Astrocyte (in vitro differentiated cells and primary cell): ENCODE measurements at regions not wholly inside any gene's neighbourhood (a gene's known extent, or its start where the extent isn't known, plus 50 kb on each side); places are given as distances from the start of the nearest gene placed in this dataset.
A peak's percentile ranks its signal among the peaks of the same experiment; 100 is the strongest.

Experiments used
- DNase-seq: peaks from one replicate; pipeline ENCODE4 v3.0.0-alpha.2; 2010; ENCODE audit warnings: low read depth
- FAIRE-seq: peaks from 2 replicates; lab custom pipeline; 2011; peaks lifted over from hg19 to GRCh38; lab: Jason Lieb, UNC
- H2AFZ ChIP-seq: 2 replicates; pipeline ENCODE4 v1.6.0; 2012; ENCODE audit warnings: low read depth, low read length, inconsistent platforms
- H3K27ac ChIP-seq: 2 replicates; pipeline ENCODE4 v1.5.1; 2011; ENCODE audit warnings: low read depth, low read length, inconsistent platforms
- H3K27me3 ChIP-seq: 2 replicates; pipeline ENCODE4 v1.6.0; 2011; ENCODE audit warnings: low read length, inconsistent platforms; ENCODE audit not compliant: insufficient read depth
- H3K36me3 ChIP-seq: 2 replicates; pipeline ENCODE4 v1.5.1; 2011; ENCODE audit warnings: low read length, inconsistent platforms; ENCODE audit not compliant: insufficient read depth
- H3K4me1 ChIP-seq: 2 replicates; pipeline ENCODE4 v1.5.1; 2011; ENCODE audit warnings: low read length, inconsistent platforms; ENCODE audit not compliant: insufficient read depth
- H3K4me2 ChIP-seq: 2 replicates; pipeline ENCODE4 v1.6.0; 2012; ENCODE audit warnings: low read length, inconsistent platforms
- H3K4me3 ChIP-seq: 2 replicates; pipeline ENCODE4 v1.5.1; 2011; ENCODE audit warnings: low read depth, mild to moderate bottlenecking, low read length, inconsistent platforms; ENCODE audit not compliant: insufficient read depth
- H3K79me2 ChIP-seq: 2 replicates; pipeline ENCODE4 v1.6.0; 2012; ENCODE audit warnings: mild to moderate bottlenecking, low read length, inconsistent platforms; ENCODE audit not compliant: insufficient read depth
- H3K9ac ChIP-seq: 2 replicates; pipeline ENCODE4 v1.6.0; 2012; ENCODE audit warnings: mild to moderate bottlenecking, low read length, inconsistent platforms
- H3K9me3 ChIP-seq: 2 replicates; pipeline ENCODE4 v1.5.1; 2012; ENCODE audit warnings: low read depth, mild to moderate bottlenecking, low read length, inconsistent platforms; ENCODE audit not compliant: insufficient read depth
- H4K20me1 ChIP-seq: 2 replicates; pipeline ENCODE4 v1.6.0; 2012; ENCODE audit warnings: low read length, inconsistent platforms; ENCODE audit not compliant: insufficient read depth
- H3K27ac Mint-ChIP-seq: one replicate; pipeline ENCODE4 v1.8.0; 2021; ENCODE audit warnings: mild to moderate bottlenecking, mixed read lengths; ENCODE audit not compliant: unreplicated experiment
- H3K27me3 Mint-ChIP-seq: one replicate; pipeline ENCODE4 v1.8.0; 2021; ENCODE audit warnings: low read depth, mixed read lengths; ENCODE audit not compliant: unreplicated experiment
- H3K36me3 Mint-ChIP-seq: one replicate; pipeline ENCODE4 v1.8.0; 2021; ENCODE audit warnings: low read depth, mixed read lengths; ENCODE audit not compliant: unreplicated experiment
- H3K4me1 Mint-ChIP-seq: one replicate; pipeline ENCODE4 v1.8.0; 2021; ENCODE audit warnings: low read depth, mixed read lengths; ENCODE audit not compliant: unreplicated experiment
- H3K4me3 Mint-ChIP-seq: one replicate; pipeline ENCODE4 v1.8.0; 2021; ENCODE audit warnings: mild to moderate bottlenecking, moderate library complexity, mixed read lengths; ENCODE audit not compliant: unreplicated experiment
- H3K9me3 Mint-ChIP-seq: one replicate; pipeline ENCODE4 v1.8.0; 2021; ENCODE audit warnings: mild to moderate bottlenecking, mixed read lengths; ENCODE audit not compliant: unreplicated experiment
- EZH2 ChIP-seq: IDR thresholded peaks from 2 replicates; pipeline ENCODE4 v1.6.1; 2012; ENCODE audit warnings: mild to moderate bottlenecking, low read length, inconsistent platforms; ENCODE audit not compliant: insufficient read depth
- TF ChIP-seq, protein P1 (sequence below): IDR thresholded peaks from 2 replicates; pipeline ENCODE4 v1.5.1; 2011; ENCODE audit warnings: low read depth, mild to moderate bottlenecking, inconsistent platforms, low read length, moderate library complexity; ENCODE audit not compliant: insufficient read depth

GRCh38 chr3:14295037-14295436 lies 107.4 kb upstream of the SLC6A6 start:
- H3K4me3 ChIP-seq, result no peak overlapping the region
- H3K27me3 ChIP-seq, result peaks cover 32% of the 10 kb centered on the region
- no peak overlapping the region for H3K4me2 ChIP-seq
- peaks cover 6% of the 10 kb centered on the region for H3K4me1 ChIP-seq
- Mint-ChIP-seq H3K4me1 (peaks cover 16% of the 10 kb centered on the region), H3K27ac (no peak overlapping the region), H3K9me3 (no peaks in the 10 kb centered on the region), H3K4me3 (no peak overlapping the region), H3K27me3 (peaks cover 2% of the 10 kb centered on the region), H3K36me3 (no peaks in the 10 kb centered on the region)
- no peak overlapping the region for H2AFZ ChIP-seq
- no peak for TF ChIP-seq EZH2
- TF ChIP-seq, protein P1, sequence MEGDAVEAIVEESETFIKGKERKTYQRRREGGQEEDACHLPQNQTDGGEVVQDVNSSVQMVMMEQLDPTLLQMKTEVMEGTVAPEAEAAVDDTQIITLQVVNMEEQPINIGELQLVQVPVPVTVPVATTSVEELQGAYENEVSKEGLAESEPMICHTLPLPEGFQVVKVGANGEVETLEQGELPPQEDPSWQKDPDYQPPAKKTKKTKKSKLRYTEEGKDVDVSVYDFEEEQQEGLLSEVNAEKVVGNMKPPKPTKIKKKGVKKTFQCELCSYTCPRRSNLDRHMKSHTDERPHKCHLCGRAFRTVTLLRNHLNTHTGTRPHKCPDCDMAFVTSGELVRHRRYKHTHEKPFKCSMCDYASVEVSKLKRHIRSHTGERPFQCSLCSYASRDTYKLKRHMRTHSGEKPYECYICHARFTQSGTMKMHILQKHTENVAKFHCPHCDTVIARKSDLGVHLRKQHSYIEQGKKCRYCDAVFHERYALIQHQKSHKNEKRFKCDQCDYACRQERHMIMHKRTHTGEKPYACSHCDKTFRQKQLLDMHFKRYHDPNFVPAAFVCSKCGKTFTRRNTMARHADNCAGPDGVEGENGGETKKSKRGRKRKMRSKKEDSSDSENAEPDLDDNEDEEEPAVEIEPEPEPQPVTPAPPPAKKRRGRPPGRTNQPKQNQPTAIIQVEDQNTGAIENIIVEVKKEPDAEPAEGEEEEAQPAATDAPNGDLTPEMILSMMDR, result no peak
- H3K9ac ChIP-seq, result no peak overlapping the region
- H3K36me3 ChIP-seq, result no peaks in the 10 kb centered on the region
- DNase-seq (no peak), FAIRE-seq (no peak)
- H3K27ac ChIP-seq, result no peak overlapping the region
- H3K9me3 ChIP-seq, result no peaks in the 10 kb centered on the region
- H3K79me2 ChIP-seq, result no peaks in the 10 kb centered on the region
- H4K20me1 ChIP-seq, result no peaks in the 10 kb centered on the region

GRCh38 chr3:14295801-14296200 lies 106.6 kb upstream of the SLC6A6 start:
- Histone ChIP-seq H3K4me1 (peaks cover 3% of the 10 kb centered on the region), H3K9me3 (no peaks in the 10 kb centered on the region), H3K27me3 (peaks cover 34% of the 10 kb centered on the region), H3K4me2 (no peak overlapping the region), H3K79me2 (no peaks in the 10 kb centered on the region), H4K20me1 (no peaks in the 10 kb centered on the region), H3K27ac (no peak overlapping the region), H3K9ac (no peak overlapping the region), H3K4me3 (no peak overlapping the region), H2AFZ (no peak overlapping the region), H3K36me3 (no peaks in the 10 kb centered on the region)
- H3K4me1 Mint-ChIP-seq, result peaks cover 8% of the 10 kb centered on the region
- H3K4me3 Mint-ChIP-seq, result no peak overlapping the region
- TF ChIP-seq, protein P1, result no peak
- TF ChIP-seq EZH2, result no peak
- DNase-seq, result no peak
- H3K27me3 Mint-ChIP-seq, result peaks cover 4% of the 10 kb centered on the region
- no peaks in the 10 kb centered on the region for H3K36me3 Mint-ChIP-seq
- no peak overlapping the region for H3K27ac Mint-ChIP-seq
- no peak for FAIRE-seq
- H3K9me3 Mint-ChIP-seq, result no peaks in the 10 kb centered on the region

GRCh38 chr3:14297305-14297704 lies 105.1 kb upstream of the SLC6A6 start:
- H3K9me3 ChIP-seq, result no peaks in the 10 kb centered on the region
- H3K36me3 ChIP-seq, result no peaks in the 10 kb centered on the region
- no peaks in the 10 kb centered on the region for H3K36me3 Mint-ChIP-seq
- no peak for TF ChIP-seq EZH2
- TF ChIP-seq, protein P1, result no peak
- H3K4me1 Mint-ChIP-seq, result peaks cover 2% of the 10 kb centered on the region
- no peak overlapping the region for H3K4me3 Mint-ChIP-seq
- H3K27ac ChIP-seq, result no peak overlapping the region
- FAIRE-seq (no peak), DNase-seq (no peak)
- no peaks in the 10 kb centered on the region for H3K79me2 ChIP-seq
- H3K27me3 ChIP-seq, result peaks cover 38% of the 10 kb centered on the region
- H3K4me2 ChIP-seq, result peak overlapping the region; percentile 58
- H3K4me3 ChIP-seq, result no peak overlapping the region
- no peaks in the 10 kb centered on the region for H3K9me3 Mint-ChIP-seq
- peaks cover 16% of the 10 kb centered on the region for H3K27me3 Mint-ChIP-seq
- no peaks in the 10 kb centered on the region for H4K20me1 ChIP-seq
- H3K27ac Mint-ChIP-seq, result no peak overlapping the region
- H3K4me1 ChIP-seq, result peaks cover 3% of the 10 kb centered on the region
- H2AFZ ChIP-seq, result no peak overlapping the region
- no peak overlapping the region for H3K9ac ChIP-seq
